CD4-positive, alpha-beta T cell treated with Interleukin-12 subunit alpha and Interleukin-12 subunit beta, for 1 hour (primary cell): ENCODE measurements at regions not wholly inside any gene's neighbourhood (a gene's known extent, or its start where the extent isn't known, plus 50 kb on each side); places are given as distances from the start of the nearest gene placed in this dataset.

ENCODE experiments used
- DNase-seq: peaks from one replicate; pipeline ENCODE4 v3.0.0-alpha.2; 2020

- DNase-seq, result no peak
Measured at GRCh38 chr13:40233731-40234195, 432.7 kb downstream of the FOXO1 start.

- no peak for DNase-seq
Measured at GRCh38 chr13:40235160-40235796, 431.2 kb downstream of the FOXO1 start.

- DNase-seq, result no peak
Measured at GRCh38 chr13:40236566-40237168, 429.8 kb downstream of the FOXO1 start.

GRCh38 chr13:40238761-40239160, 427.7 kb downstream of the FOXO1 start:
- DNase-seq, result no peak

GRCh38 chr13:40240293-40240692, 426.1 kb downstream of the FOXO1 start:
- no peak for DNase-seq

- no peak for DNase-seq
Measured at GRCh38 chr13:40241125-40241798, 425.2 kb downstream of the FOXO1 start.

GRCh38 chr13:40243047-40243446, 423.4 kb downstream of the FOXO1 start:
- DNase-seq, result no peak

GRCh38 chr13:40243982-40244381, 422.5 kb downstream of the FOXO1 start:
- no peak for DNase-seq

- no peak for DNase-seq
Measured at GRCh38 chr13:40245567-40245966, 420.9 kb downstream of the FOXO1 start.

GRCh38 chr13:40247845-40248244, 418.6 kb downstream of the FOXO1 start:
- DNase-seq, result no peak

GRCh38 chr13:40251343-40252032, 415.0 kb downstream of the FOXO1 start:
- DNase-seq, result no peak

- no peak for DNase-seq
Measured at GRCh38 chr13:40252241-40252640, 414.2 kb downstream of the FOXO1 start.

GRCh38 chr13:40252676-40253075, 413.8 kb downstream of the FOXO1 start:
- DNase-seq, result no peak

- no peak for DNase-seq
Measured at GRCh38 chr13:40254394-40254793, 412.0 kb downstream of the FOXO1 start.

- DNase-seq, result no peak
Measured at GRCh38 chr13:40255551-40255950, 410.9 kb downstream of the FOXO1 start.

- DNase-seq, result no peak
Measured at GRCh38 chr13:40259899-40260298, 406.5 kb downstream of the FOXO1 start.

GRCh38 chr13:40261336-40261735, 405.1 kb downstream of the FOXO1 start:
- DNase-seq, result no peak

- no peak for DNase-seq
Measured at GRCh38 chr13:40261947-40262346, 404.5 kb downstream of the FOXO1 start.

GRCh38 chr13:40269086-40269485, 397.4 kb downstream of the FOXO1 start:
- DNase-seq, result no peak

GRCh38 chr13:40270726-40271125, 395.7 kb downstream of the FOXO1 start:
- no peak for DNase-seq

- no peak for DNase-seq
Measured at GRCh38 chr13:40271271-40271885, 395.1 kb downstream of the FOXO1 start.

GRCh38 chr13:40271931-40272775, 394.3 kb downstream of the FOXO1 start:
- DNase-seq, result no peak
